Testis (tissue), 2 donors: ENCODE measurements at regions not wholly inside any gene's neighbourhood (a gene's known extent, or its start where the extent isn't known, plus 50 kb on each side); places are given as distances from the start of the nearest gene placed in this dataset.

Experiments
- POLR2A ChIP-seq: fragments of 450-650 bp; IDR thresholded peaks from one replicate; pipeline ENCODE4 v1.6.1; 2017; ENCODE audit warnings: antibody characterized with exemption, mild to moderate bottlenecking, moderate library complexity
- TF ChIP-seq, protein P1 (sequence below), 3 experiments: fragments of 450-650 bp in 2 of 3; fragments of 200-600 bp in 1 of 3; sonication (generic) in 1 of 3; IDR thresholded peaks; one replicate each; pipeline ENCODE4 v1.5.1; 2016 to 2019; ENCODE audit warnings: antibody characterized with exemption in 3 of 3, mild to moderate bottlenecking in 2 of 3, moderate library complexity in 1 of 3

DNA sequence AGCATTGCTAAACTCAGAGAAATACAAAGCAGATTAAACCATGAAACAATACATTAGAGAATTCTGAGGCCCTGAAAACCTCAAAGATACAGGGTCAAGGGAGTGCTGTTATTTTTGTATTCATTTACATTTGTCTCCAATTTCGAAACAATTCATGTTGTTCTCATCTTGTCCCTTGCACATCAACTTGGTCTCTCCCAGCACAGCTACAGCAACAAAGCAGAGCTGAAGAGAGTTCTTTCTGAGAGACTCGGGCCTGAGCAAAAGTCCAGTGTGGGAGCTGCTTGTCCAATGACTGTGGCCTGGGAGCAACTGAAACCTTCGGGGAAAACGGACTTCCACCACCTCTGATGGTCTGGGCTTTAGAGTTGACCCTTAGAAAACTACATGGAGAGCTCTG lies 79.4 kb upstream of the CDKN3 start:
- no peak for TF ChIP-seq POLR2A
- TF ChIP-seq, protein P1, sequence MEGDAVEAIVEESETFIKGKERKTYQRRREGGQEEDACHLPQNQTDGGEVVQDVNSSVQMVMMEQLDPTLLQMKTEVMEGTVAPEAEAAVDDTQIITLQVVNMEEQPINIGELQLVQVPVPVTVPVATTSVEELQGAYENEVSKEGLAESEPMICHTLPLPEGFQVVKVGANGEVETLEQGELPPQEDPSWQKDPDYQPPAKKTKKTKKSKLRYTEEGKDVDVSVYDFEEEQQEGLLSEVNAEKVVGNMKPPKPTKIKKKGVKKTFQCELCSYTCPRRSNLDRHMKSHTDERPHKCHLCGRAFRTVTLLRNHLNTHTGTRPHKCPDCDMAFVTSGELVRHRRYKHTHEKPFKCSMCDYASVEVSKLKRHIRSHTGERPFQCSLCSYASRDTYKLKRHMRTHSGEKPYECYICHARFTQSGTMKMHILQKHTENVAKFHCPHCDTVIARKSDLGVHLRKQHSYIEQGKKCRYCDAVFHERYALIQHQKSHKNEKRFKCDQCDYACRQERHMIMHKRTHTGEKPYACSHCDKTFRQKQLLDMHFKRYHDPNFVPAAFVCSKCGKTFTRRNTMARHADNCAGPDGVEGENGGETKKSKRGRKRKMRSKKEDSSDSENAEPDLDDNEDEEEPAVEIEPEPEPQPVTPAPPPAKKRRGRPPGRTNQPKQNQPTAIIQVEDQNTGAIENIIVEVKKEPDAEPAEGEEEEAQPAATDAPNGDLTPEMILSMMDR (IDR thresholded peaks at IDR 0.05): no peak
